OCI-LY7 (cell line): ENCODE measurements at regions not wholly inside any gene's neighbourhood (a gene's known extent, or its start where the extent isn't known, plus 50 kb on each side); places are given as distances from the start of the nearest gene placed in this dataset.

Source experiments
- EZH2phosphoT487 ChIP-seq: fragments of 200-600 bp; sonication (generic); IDR thresholded peaks from 2 replicates; pipeline ENCODE4 v1.6.1; 2018; ENCODE audit warnings: low read depth, borderline replicate concordance, mild to moderate bottlenecking, mixed run types, antibody characterized with exemption, low read length, moderate library complexity, mixed read lengths
- TF ChIP-seq, protein P1 (sequence below): fragments of 200-600 bp; sonication (generic); conservative IDR thresholded peaks from 2 replicates; pipeline ENCODE4 v1.5.1; 2014; ENCODE audit warnings: mild to moderate bottlenecking, antibody characterized with exemption, low read length, moderate library complexity, mixed read lengths

DNA sequence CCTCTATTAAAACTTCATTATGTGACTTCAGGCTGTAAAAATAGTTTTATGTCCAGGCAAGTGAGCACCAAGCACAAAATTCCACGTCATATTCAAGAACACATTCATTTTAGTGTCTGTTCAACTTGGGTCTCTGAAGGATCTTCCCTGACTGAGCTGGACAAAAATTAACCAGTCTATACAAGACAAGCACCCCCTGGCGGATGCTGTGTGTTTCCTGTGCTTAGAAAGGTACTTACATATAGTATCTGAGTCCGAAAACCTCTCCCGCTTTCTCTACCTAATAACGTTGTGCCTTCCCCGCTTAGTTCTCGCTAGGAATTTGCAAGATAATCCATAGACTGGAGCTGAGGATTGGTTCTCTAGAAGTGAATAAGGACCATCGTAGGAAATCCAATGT is 2214.5 kb upstream of the TENM3 start:
- TF ChIP-seq, protein P1, sequence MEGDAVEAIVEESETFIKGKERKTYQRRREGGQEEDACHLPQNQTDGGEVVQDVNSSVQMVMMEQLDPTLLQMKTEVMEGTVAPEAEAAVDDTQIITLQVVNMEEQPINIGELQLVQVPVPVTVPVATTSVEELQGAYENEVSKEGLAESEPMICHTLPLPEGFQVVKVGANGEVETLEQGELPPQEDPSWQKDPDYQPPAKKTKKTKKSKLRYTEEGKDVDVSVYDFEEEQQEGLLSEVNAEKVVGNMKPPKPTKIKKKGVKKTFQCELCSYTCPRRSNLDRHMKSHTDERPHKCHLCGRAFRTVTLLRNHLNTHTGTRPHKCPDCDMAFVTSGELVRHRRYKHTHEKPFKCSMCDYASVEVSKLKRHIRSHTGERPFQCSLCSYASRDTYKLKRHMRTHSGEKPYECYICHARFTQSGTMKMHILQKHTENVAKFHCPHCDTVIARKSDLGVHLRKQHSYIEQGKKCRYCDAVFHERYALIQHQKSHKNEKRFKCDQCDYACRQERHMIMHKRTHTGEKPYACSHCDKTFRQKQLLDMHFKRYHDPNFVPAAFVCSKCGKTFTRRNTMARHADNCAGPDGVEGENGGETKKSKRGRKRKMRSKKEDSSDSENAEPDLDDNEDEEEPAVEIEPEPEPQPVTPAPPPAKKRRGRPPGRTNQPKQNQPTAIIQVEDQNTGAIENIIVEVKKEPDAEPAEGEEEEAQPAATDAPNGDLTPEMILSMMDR = peak; percentile 81
- TF ChIP-seq EZH2phosphoT487 = no peak
